Liver (tissue), 3 donors: ENCODE measurements at regions not wholly inside any gene's neighbourhood (a gene's known extent, or its start where the extent isn't known, plus 50 kb on each side); places are given as distances from the start of the nearest gene placed in this dataset.

ENCODE experiments used
- ATF3 ChIP-seq: IDR thresholded peaks from 2 replicates; pipeline ENCODE4 v1.6.1; 2016; ENCODE audit warnings: antibody characterized with exemption
- CTCF ChIP-seq: fragments of 150-350 bp; IDR thresholded peaks from 2 replicates; pipeline ENCODE4 v1.5.1; 2017; ENCODE audit warnings: improper control_type of control experiment, low read depth, low read length; ENCODE audit not compliant: missing input control
- EGR1 ChIP-seq, 2 donors: IDR thresholded peaks; 2 replicates each; pipeline ENCODE4 v1.6.1; 2016 to 2018; ENCODE audit warnings: antibody characterized with exemption in 2 of 2, low read depth in 2 of 2
- FOXA1 ChIP-seq: IDR thresholded peaks from 2 replicates; pipeline ENCODE4 v1.6.1; 2016; ENCODE audit warnings: antibody characterized with exemption
- GABPA ChIP-seq, 2 donors: IDR thresholded peaks in 1 of 2; conservative IDR thresholded peaks in 1 of 2; 2 replicates each; pipeline ENCODE4 v1.6.1; 2016; ENCODE audit warnings: antibody characterized with exemption in 2 of 2, mild to moderate bottlenecking in 1 of 2, moderate library complexity in 1 of 2
- HNF4G ChIP-seq: IDR thresholded peaks from 2 replicates; pipeline ENCODE4 v1.6.1; 2016; ENCODE audit warnings: antibody characterized with exemption
- JUND ChIP-seq, 2 donors: IDR thresholded peaks; 2 replicates each; pipeline ENCODE4 v1.6.1; 2016; ENCODE audit warnings: antibody characterized with exemption in 2 of 2
- MAX ChIP-seq: IDR thresholded peaks from 2 replicates; pipeline ENCODE4 v1.6.1; 2016; ENCODE audit warnings: antibody characterized with exemption
- REST ChIP-seq: IDR thresholded peaks from 2 replicates; pipeline ENCODE4 v1.6.1; 2016; ENCODE audit warnings: antibody characterized with exemption, mild to moderate bottlenecking
- RXRA ChIP-seq, 2 donors: IDR thresholded peaks; 2 replicates each; pipeline ENCODE4 v1.6.1; 2017 to 2018; ENCODE audit warnings: antibody characterized with exemption in 2 of 2, mild to moderate bottlenecking in 1 of 2
- SP1 ChIP-seq: IDR thresholded peaks from 2 replicates; pipeline ENCODE4 v1.6.1; 2018; ENCODE audit warnings: antibody characterized with exemption, mild to moderate bottlenecking
- TAF1 ChIP-seq: conservative IDR thresholded peaks from 2 replicates; pipeline ENCODE4 v1.6.1; 2016; ENCODE audit warnings: antibody characterized with exemption, mild to moderate bottlenecking
- YY1 ChIP-seq: IDR thresholded peaks from 2 replicates; pipeline ENCODE4 v1.6.1; 2016; ENCODE audit warnings: antibody characterized with exemption, mild to moderate bottlenecking
- ZBTB33 ChIP-seq: IDR thresholded peaks from 2 replicates; pipeline ENCODE4 v1.6.1; 2016; ENCODE audit warnings: antibody characterized with exemption
- donor health status: healthy.
- donor health status: healthy.

- TF ChIP-seq EGR1 (IDR thresholded peaks at IDR 0.05; ENCODE audit: low read depth in 2 of 2) (no peak), REST (no peak), CTCF (no peak), SP1 (no peak), MAX (no peak), FOXA1 (no peak), YY1 (no peak), TAF1 (no peak), ZBTB33 (no peak), JUND (IDR thresholded peaks at IDR 0.05) (no peak), GABPA (IDR thresholded peaks at IDR 0.05 in 1 of 2, conservative IDR thresholded peaks at IDR 0.05 in 1 of 2) (no peak), ATF3 (no peak), RXRA (IDR thresholded peaks at IDR 0.05) (no peak), HNF4G (no peak)
Observed at GRCh38 chr3:78344918-78345317, 1305.0 kb downstream of the ROBO2 start.
